Hippocampal formation (tissue), 2 donors: ENCODE measurements at regions not wholly inside any gene's neighbourhood (a gene's known extent, or its start where the extent isn't known, plus 50 kb on each side); places are given as distances from the start of the nearest gene placed in this dataset.

Source experiments
- DNase-seq, 2 donors: peaks; one replicate each; lab custom pipeline; 2025; lab: John Stamatoyannopoulos, UW

DNA sequence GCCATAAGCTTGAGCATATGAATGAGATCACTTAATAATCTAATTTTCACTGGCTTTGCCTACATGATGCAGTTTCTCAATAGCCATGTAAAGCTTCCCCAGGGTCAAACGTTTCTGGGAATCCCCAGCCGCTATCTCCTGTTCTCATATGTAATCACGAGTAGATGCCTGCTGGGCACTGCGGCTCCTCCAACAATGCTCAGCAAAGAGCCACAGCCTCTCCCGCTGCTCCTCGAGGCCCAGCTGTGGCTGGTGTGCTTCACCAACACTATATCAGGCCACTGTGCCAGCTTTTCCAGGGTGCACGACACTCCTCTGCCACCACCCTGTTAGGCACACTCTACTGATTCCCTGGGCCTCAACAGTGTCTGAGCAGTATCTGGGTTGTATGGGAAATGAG is 78.3 kb upstream of the RASGEF1B start:
- DNase-seq: no peak

DNA sequence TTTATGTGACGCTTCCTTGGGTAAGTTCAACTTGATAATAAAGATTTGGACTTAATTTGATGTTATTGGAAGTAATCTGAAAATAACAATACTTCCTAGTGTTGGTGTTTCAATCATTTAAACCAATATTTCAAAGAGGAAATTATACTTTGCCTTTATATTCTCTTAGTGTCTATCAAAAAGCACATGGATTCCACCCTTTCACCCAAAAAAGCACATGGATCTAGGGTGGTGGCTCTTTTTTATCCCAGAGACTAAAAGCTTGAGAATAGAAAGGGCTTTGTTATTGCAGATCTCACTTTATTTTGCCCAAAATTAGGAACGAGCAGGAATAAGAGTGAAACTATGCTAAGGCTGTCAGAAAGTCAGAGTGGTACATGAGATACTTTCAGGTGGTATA is 75.1 kb upstream of the RASGEF1B start:
- no peak for DNase-seq

DNA sequence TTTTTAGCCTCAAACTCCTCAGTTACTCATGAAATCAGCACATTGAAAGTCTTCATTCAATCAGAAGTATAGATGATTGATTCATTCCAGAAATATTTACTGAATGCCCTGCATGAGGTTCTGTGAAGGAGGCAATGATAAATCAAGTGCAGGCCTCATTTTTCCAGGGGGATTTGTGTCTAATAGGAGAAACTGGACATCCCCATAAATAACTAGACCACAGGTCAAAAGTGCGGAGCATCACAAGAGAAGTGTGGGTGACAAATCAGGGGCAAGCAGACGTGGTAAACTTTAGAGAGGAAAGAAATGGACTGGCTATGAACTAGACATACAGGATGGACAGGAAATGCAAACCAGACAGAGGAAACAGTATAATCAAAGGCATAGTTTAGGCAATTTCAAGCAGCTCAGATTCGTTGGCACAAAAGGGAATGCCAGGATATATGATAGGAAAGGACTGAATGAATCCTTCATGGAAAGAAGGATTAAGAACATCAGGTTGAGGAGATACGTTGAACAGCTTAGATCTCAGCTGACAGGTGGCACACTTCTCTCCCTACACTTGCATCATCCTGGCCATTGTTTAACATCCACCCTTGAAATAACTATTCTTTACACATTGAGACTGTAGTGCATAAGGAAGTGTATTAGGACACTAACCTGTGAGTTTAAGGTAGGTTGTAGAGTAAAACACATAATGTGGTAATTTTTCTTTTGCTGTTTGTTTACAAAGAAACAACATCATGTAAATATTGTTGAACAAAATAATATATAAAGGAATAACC is 69.6 kb upstream of the RASGEF1B start:
- DNase-seq: no peak

DNA sequence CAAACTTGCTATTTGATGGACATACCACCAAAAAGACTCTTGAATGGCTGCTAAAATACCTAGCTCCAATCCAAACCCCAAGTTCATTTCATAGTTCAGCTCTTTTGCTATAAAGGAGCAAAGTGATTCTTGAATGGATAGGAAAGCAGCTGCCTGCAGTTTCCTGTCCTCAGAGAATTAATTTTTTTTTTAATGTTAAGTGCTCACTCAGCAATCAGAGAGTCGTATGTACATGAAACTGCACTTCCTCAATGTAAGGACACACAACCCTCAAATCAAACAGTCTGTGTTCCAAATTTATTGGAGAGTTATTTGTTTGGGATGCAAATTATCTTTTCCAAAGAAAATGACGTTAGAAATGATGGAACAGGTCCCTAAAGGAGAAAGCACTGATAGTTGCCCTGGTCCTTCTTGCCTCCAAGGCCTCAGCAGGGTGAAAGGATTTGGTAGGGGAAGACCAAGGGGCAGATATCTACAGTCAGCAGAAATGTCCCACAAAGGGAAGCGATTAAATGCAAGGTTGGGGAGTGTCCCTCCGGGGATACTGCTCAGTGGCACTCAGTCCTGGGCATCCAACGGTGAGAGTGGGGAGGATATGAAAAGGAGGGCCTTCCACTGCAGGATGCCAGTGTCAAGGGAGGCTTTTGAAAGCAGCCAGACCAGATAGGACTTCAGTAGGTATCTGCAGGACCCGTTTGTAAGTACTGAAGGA is 67.2 kb upstream of the RASGEF1B start:
- no peak for DNase-seq

DNA sequence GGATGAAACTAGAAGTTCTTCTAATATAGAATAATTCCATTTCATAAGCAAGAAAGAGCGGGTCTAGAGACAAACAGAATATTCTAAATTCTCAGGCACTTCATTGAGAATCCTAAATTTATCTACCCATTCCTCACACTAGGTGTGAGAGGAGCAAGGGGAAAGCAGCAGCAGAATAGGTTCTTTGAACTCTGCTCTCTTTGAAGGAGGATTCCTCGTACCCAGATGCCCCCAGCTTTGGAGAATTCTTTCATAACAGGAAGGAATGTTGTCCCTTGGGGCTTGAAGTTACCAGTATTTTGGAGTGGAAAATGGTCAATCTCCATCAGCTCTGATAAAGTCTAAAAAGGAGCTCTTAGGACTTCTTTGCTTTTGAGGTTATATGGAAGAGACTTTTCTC is 59.7 kb upstream of the RASGEF1B start:
- DNase-seq: no peak

DNA sequence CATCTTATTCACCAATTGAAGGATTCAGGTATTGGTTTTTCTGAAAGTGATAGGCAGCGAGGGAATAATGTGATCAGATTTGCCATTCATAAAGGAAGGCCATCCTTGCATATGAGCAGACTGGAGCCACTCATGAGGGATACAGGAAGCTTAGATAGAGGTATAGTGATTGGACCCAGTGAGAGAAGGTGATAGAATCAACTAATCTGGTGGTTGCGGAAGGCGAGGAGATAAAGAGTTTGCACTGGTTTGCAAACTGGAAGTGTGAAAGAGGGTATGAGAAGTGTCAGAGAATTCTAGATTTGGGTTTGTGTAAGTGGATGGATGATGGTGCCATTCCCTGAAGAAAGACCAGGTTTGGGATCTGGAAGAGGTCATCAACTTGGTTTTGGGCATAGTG is 57.3 kb upstream of the RASGEF1B start:
- no peak for DNase-seq

DNA sequence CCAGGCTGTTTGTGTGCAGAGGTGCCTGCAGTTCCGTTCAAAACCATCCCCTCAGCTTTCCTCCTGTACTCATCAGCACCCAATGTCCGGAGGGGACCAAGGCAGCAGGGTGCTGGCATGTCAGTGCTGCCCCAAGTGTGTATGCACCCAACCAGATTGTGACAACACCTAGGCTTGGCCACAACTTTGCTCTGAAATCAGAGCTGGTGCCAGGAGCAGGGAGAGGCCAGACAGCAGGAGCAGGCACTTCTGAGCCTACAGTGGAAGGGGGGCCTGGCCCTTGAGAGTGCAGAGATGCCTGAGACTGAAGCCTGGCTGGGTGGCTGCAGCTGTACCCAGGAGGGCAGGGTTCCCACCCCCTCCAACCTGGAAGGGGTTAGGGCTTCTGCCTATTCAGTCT is 56.5 kb upstream of the RASGEF1B start:
- no peak for DNase-seq

DNA sequence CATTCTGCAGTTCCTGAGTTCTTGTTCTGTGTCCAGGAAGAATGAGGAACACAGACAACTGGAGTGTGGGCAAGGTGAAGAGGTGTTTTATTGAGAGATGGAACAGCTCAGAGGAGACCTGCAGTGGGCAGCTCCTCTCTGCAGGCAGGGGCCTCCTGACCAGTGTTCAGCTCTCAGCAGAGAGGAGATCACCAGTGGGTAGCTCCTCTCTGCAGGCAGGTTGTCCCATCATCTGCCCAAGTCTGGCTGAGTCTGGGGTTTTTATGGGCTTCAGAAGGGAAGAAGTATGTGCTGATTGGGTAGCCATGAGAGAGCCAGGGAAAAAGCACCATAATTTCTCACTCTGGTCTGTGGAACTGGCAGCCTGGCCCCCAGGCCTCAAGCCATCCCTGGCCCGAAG is 56.0 kb upstream of the RASGEF1B start:
- DNase-seq: no peak

DNA sequence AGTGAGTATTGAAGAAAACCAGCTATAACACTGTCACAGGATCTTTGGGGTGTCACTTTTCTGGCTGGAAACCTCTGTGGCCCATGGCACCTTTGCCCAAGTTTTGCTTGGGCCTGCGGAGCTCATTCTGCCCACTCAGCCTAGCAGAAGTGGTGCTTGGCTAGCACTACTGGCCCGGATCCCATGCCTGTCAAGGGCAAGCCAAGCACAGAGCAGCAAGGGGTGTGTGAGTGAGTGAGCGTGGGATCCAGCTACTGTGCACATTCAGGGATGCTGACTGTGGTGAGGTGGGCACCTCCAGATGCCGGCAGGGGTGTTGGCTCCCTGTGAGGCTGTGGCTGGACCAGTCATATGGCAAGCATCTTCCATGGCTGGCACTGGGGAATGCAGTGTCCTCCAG is 55.4 kb upstream of the RASGEF1B start:
- DNase-seq: peak in 1 of 2 donors; percentile 12

DNA sequence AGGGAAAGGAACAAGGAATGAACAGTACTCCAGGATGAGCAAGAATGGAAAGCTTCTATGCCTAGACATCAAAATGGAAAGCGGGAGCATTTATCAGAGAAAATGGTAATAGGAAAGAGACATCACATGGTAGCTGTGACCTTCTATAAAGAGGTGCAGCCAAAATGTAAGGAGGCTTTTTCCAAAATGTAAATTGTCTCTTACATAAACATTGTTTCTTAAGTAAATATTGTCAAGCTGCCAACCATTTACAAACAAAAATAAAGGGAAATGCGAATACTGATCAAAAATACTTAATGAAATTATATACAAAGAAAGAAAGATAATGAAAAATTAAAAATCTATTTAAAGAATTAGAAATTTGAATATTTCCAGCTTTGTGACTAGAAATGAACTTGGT is 55.0 kb upstream of the RASGEF1B start:
- DNase-seq: no peak

DNA sequence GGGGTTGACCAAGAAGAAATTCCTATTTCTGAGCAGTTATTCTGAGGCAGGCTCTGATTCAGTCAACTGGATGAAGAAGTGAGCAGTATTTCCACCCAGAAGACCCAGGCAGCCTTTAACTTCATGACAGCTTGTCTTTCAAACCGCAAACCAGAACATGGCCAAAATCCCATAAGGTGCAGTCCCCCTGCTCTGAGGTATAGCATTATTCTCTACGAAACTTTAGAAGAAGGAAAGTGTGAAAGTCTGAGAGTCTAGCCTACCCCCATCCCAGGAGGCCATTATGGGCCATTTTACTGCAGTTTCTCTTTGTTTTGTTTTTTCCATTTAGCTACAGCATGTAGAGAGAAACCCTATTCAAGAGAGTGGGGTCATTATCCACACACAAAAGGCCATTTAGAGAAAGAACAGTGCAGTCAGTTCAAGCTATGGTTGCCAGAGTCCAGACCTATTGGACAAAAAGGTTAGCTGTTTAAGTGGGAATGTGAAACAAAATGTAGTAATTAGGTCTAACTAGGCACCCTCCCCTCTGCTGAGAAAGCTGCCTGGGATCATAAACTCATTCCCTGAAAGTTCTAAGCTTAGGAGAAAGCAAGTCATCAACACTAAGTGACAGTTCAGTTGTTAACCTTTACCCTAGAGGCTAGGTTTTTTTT is 52.1 kb upstream of the RASGEF1B start:
- peak; percentile 19 to 79 for DNase-seq

DNA sequence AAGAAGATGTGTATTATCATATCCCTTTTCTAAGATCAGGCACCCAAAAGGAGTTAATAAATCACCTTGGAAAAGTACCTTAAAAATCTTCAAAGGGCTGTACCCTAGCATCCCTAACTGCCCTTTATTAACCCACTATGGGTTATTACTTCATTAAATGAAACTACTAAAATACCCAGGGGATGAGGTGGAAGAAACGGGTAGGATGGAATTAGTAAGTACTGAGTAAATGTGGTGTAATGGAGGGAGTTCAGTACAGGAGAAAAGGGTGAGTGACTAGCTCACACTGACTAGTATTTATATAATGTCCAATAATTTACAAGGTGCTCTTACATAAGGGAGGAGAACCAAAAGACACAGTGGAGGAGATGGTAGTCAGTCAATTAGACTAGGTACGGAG is 51.0 kb upstream of the RASGEF1B start:
- DNase-seq: no peak

DNA sequence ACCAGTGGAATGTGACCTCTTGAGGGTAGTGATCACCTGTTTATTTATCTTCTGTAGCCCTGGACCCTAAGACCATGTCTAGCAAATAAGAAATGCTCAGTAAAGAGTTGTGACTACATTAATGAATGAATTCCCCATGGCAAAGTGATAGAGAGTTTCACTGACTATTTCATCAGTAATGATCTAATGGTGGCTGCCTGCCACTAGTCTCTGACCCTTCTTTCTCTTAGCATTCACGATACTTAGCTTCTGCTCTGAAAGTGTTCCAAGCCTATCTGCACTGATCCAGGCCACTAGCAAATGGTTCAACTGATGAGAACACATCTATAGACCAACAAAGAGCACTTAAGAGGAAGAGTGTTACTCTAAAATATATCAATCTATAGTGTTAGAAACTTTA is 50.0 kb upstream of the RASGEF1B start:
- DNase-seq: no peak
